Jurkat, Clone E6-1 (cell line): ENCODE measurements at regions not wholly inside any gene's neighbourhood (a gene's known extent, or its start where the extent isn't known, plus 50 kb on each side); places are given as distances from the start of the nearest gene placed in this dataset.

Experiments
- DNase-seq: peaks from one replicate; pipeline ENCODE4 v3.0.0-alpha.2; 2011; ENCODE audit warnings: low read depth, low spot score
- H3K4me3 ChIP-seq: 2 replicates; pipeline ENCODE4 v1.5.1; 2011; ENCODE audit warnings: mild to moderate bottlenecking, low read length, control low read depth, moderate library complexity

- DNase-seq: no peak
- no peak overlapping the region for H3K4me3 ChIP-seq
Measured at GRCh38 chr12:92513231-92513730, 189.5 kb upstream of the PLEKHG7 start.

GRCh38 chr12:92511786-92512185 lies 191.0 kb upstream of the PLEKHG7 start:
- no peak for DNase-seq
- no peak overlapping the region for H3K4me3 ChIP-seq

GRCh38 chr12:92509156-92509738 lies 193.5 kb upstream of the PLEKHG7 start:
- H3K4me3 ChIP-seq: no peak overlapping the region
- DNase-seq: no peak

GRCh38 chr12:92506891-92507290 lies 195.9 kb upstream of the PLEKHG7 start:
- H3K4me3 ChIP-seq: no peak overlapping the region
- DNase-seq: no peak

GRCh38 chr12:92506460-92506859 lies 196.3 kb upstream of the PLEKHG7 start:
- no peak overlapping the region for H3K4me3 ChIP-seq
- DNase-seq: no peak

GRCh38 chr12:92505254-92506231 lies 197.2 kb upstream of the PLEKHG7 start:
- no peak for DNase-seq
- no peak overlapping the region for H3K4me3 ChIP-seq

- H3K4me3 ChIP-seq: no peak overlapping the region
- DNase-seq: no peak
Measured at GRCh38 chr12:92504594-92504981, 198.2 kb upstream of the PLEKHG7 start.

- no peak overlapping the region for H3K4me3 ChIP-seq
- no peak for DNase-seq
Measured at GRCh38 chr12:92503971-92504593, 198.7 kb upstream of the PLEKHG7 start.

GRCh38 chr12:92503029-92503931 lies 199.5 kb upstream of the PLEKHG7 start:
- DNase-seq: no peak
- H3K4me3 ChIP-seq: no peak overlapping the region

- H3K4me3 ChIP-seq: no peak overlapping the region
- no peak for DNase-seq
Measured at GRCh38 chr12:92502417-92503028, 200.3 kb upstream of the PLEKHG7 start.

GRCh38 chr12:92496790-92497189 lies 206.0 kb upstream of the PLEKHG7 start:
- no peak for DNase-seq

GRCh38 chr12:92495108-92495507 lies 207.7 kb upstream of the PLEKHG7 start:
- H3K4me3 ChIP-seq: no peak overlapping the region
- no peak for DNase-seq

More at GRCh38 chr12:92496790-92497189, 206.0 kb upstream of the PLEKHG7 start:
- no peak overlapping the region for H3K4me3 ChIP-seq

GRCh38 chr12:92493816-92494215 lies 209.0 kb upstream of the PLEKHG7 start:
- DNase-seq: no peak
- no peak overlapping the region for H3K4me3 ChIP-seq

- no peak for DNase-seq
- no peak overlapping the region for H3K4me3 ChIP-seq
Measured at GRCh38 chr12:92492995-92493394, 209.8 kb upstream of the PLEKHG7 start.

- H3K4me3 ChIP-seq: no peak overlapping the region
- DNase-seq: no peak
Measured at GRCh38 chr12:92492291-92492690, 210.5 kb upstream of the PLEKHG7 start.

- H3K4me3 ChIP-seq: no peak overlapping the region
- no peak for DNase-seq
Measured at GRCh38 chr12:92489781-92490180, 213.0 kb upstream of the PLEKHG7 start.

- DNase-seq: no peak
- H3K4me3 ChIP-seq: no peak overlapping the region
Measured at GRCh38 chr12:92488735-92489134, 214.1 kb upstream of the PLEKHG7 start.

GRCh38 chr12:92487138-92487485 lies 215.7 kb upstream of the PLEKHG7 start:
- no peak for DNase-seq
- H3K4me3 ChIP-seq: no peak overlapping the region
